Activated T-helper 2 cell treated with anti-CD3 and anti-CD28 coated beads, Interferon-gamma antibody, Interleukin-2, Interleukin-4, amounts not matched to agents 10 μg/mL and 5 μg/mL and 100 μg/mL, durations not matched to agents 14 hours and 24 hours and 36 hours (primary cell): ENCODE measurements at regions not wholly inside any gene's neighbourhood (a gene's known extent, or its start where the extent isn't known, plus 50 kb on each side); places are given as distances from the start of the nearest gene placed in this dataset.
"Not testable (repeated sequence)": the region's sequence is repeated elsewhere in the genome, so short reads cannot be mapped to it uniquely, and the experiment has no call there.

Experiments
- DNase-seq: peaks from one replicate; pipeline ENCODE4 v3.0.0; 2021; ENCODE audit warnings: low spot score
- H3K27ac Mint-ChIP-seq: one replicate; pipeline ENCODE4 v1.8.0; 2021; ENCODE audit warnings: mixed read lengths
- H3K27me3 Mint-ChIP-seq: one replicate; pipeline ENCODE4 v1.8.0; 2021; ENCODE audit warnings: low read depth, mixed read lengths
- H3K36me3 Mint-ChIP-seq: one replicate; pipeline ENCODE4 v1.8.0; 2021; ENCODE audit warnings: low read depth, mixed read lengths
- H3K4me1 Mint-ChIP-seq: one replicate; pipeline ENCODE4 v1.8.0; 2021; ENCODE audit warnings: low read depth, mixed read lengths
- H3K4me3 Mint-ChIP-seq: one replicate; pipeline ENCODE4 v1.8.0; 2021; ENCODE audit warnings: low read depth, mild to moderate bottlenecking, moderate library complexity, mixed read lengths
- H3K9me3 Mint-ChIP-seq: one replicate; pipeline ENCODE4 v1.8.0; 2021; ENCODE audit warnings: mixed read lengths
- intact Hi-C: fragments of 100-400 bp; cut with micrococcal nuclease; formaldehyde crosslinking; loops from one replicate; pipeline ENCODE4 v1.15.1; 2023

- Mint-ChIP-seq H3K36me3 (no peaks in the 10 kb centered on the region), H3K27ac (no peak overlapping the region), H3K4me1 (no peaks in the 10 kb centered on the region), H3K9me3 (no peaks in the 10 kb centered on the region), H3K27me3 (peaks cover 13% of the 10 kb centered on the region), H3K4me3 (no peak overlapping the region)
- intact Hi-C loops: no loop called here
- DNase-seq: no peak
Measured at GRCh38 chr3:186444974-186445373, 82.9 kb upstream of the DGKG start.

GRCh38 chr3:186444288-186444687 lies 82.3 kb upstream of the DGKG start:
- H3K27ac Mint-ChIP-seq: no peak overlapping the region
- peaks cover 13% of the 10 kb centered on the region for H3K27me3 Mint-ChIP-seq
- no peaks in the 10 kb centered on the region for H3K4me1 Mint-ChIP-seq
- intact Hi-C loops: no loop called here
- no peak overlapping the region for H3K4me3 Mint-ChIP-seq
- H3K9me3 Mint-ChIP-seq: no peaks in the 10 kb centered on the region
- no peaks in the 10 kb centered on the region for H3K36me3 Mint-ChIP-seq
- no peak for DNase-seq

- DNase-seq, H3K27ac Mint-ChIP-seq, H3K4me1 Mint-ChIP-seq, intact Hi-C loops, H3K9me3 Mint-ChIP-seq, H3K36me3 Mint-ChIP-seq, H3K4me3 Mint-ChIP-seq: not testable (repeated sequence)
- peaks cover 14% of the 10 kb centered on the region for H3K27me3 Mint-ChIP-seq
Measured at GRCh38 chr3:186442979-186443378, 80.9 kb upstream of the DGKG start.

GRCh38 chr3:186442162-186442561 lies 80.1 kb upstream of the DGKG start:
- H3K27ac Mint-ChIP-seq: no peak overlapping the region
- intact Hi-C loops: no loop called here
- DNase-seq: no peak
- no peaks in the 10 kb centered on the region for H3K9me3 Mint-ChIP-seq
- no peak overlapping the region for H3K4me3 Mint-ChIP-seq
- no peaks in the 10 kb centered on the region for H3K4me1 Mint-ChIP-seq
- no peaks in the 10 kb centered on the region for H3K36me3 Mint-ChIP-seq
- peaks cover 10% of the 10 kb centered on the region for H3K27me3 Mint-ChIP-seq

- no peak overlapping the region for H3K4me3 Mint-ChIP-seq
- intact Hi-C loops: no loop called here
- DNase-seq: no peak
- no peaks in the 10 kb centered on the region for H3K9me3 Mint-ChIP-seq
- H3K27ac Mint-ChIP-seq: no peak overlapping the region
- H3K4me1 Mint-ChIP-seq: no peaks in the 10 kb centered on the region
- H3K36me3 Mint-ChIP-seq: no peaks in the 10 kb centered on the region
- H3K27me3 Mint-ChIP-seq: peaks cover 8% of the 10 kb centered on the region
Measured at GRCh38 chr3:186440891-186441290, 78.9 kb upstream of the DGKG start.

GRCh38 chr3:186439725-186440124 lies 77.7 kb upstream of the DGKG start:
- Mint-ChIP-seq H3K9me3 (no peaks in the 10 kb centered on the region), H3K4me1 (no peaks in the 10 kb centered on the region), H3K36me3 (no peaks in the 10 kb centered on the region), H3K4me3 (no peak overlapping the region), H3K27me3 (peaks cover 5% of the 10 kb centered on the region), H3K27ac (no peak overlapping the region)
- intact Hi-C loops: no loop called here
- no peak for DNase-seq

- H3K4me1 Mint-ChIP-seq, DNase-seq, H3K27me3 Mint-ChIP-seq, H3K36me3 Mint-ChIP-seq, intact Hi-C loops, H3K9me3 Mint-ChIP-seq, H3K4me3 Mint-ChIP-seq, H3K27ac Mint-ChIP-seq: not testable (repeated sequence)
Measured at GRCh38 chr3:186435332-186435731, 73.3 kb upstream of the DGKG start.

- DNase-seq: no peak
- Mint-ChIP-seq H3K9me3 (no peaks in the 10 kb centered on the region), H3K27me3 (peaks cover 3% of the 10 kb centered on the region), H3K4me1 (no peaks in the 10 kb centered on the region), H3K27ac (no peak overlapping the region), H3K4me3 (no peak overlapping the region), H3K36me3 (no peaks in the 10 kb centered on the region)
- intact Hi-C loops: no loop called here
Measured at GRCh38 chr3:186432944-186433732, 71.1 kb upstream of the DGKG start.

GRCh38 chr3:186432189-186432588 lies 70.2 kb upstream of the DGKG start:
- no peak for DNase-seq

GRCh38 chr3:186427627-186428281 lies 65.7 kb upstream of the DGKG start:
- no peak for DNase-seq
- intact Hi-C loops: no loop called here
- no peaks in the 10 kb centered on the region for H3K27me3 Mint-ChIP-seq
- no peaks in the 10 kb centered on the region for H3K4me1 Mint-ChIP-seq
- no peaks in the 10 kb centered on the region for H3K9me3 Mint-ChIP-seq
- H3K27ac Mint-ChIP-seq: no peak overlapping the region
- no peak overlapping the region for H3K4me3 Mint-ChIP-seq
- H3K36me3 Mint-ChIP-seq: no peaks in the 10 kb centered on the region

More at GRCh38 chr3:186432189-186432588, 70.2 kb upstream of the DGKG start:
- H3K36me3 Mint-ChIP-seq: no peaks in the 10 kb centered on the region
- no peak overlapping the region for H3K27ac Mint-ChIP-seq
- intact Hi-C loops: no loop called here
- peaks cover 3% of the 10 kb centered on the region for H3K27me3 Mint-ChIP-seq
- no peaks in the 10 kb centered on the region for H3K4me1 Mint-ChIP-seq
- H3K4me3 Mint-ChIP-seq: no peak overlapping the region
- H3K9me3 Mint-ChIP-seq: no peaks in the 10 kb centered on the region

- H3K4me3 Mint-ChIP-seq: no peak overlapping the region
- no peaks in the 10 kb centered on the region for H3K36me3 Mint-ChIP-seq
- DNase-seq: no peak
- no peaks in the 10 kb centered on the region for H3K9me3 Mint-ChIP-seq
- H3K27ac Mint-ChIP-seq: no peak overlapping the region
- H3K27me3 Mint-ChIP-seq: no peaks in the 10 kb centered on the region
- intact Hi-C loops: no loop called here
- H3K4me1 Mint-ChIP-seq: no peaks in the 10 kb centered on the region
Measured at GRCh38 chr3:186425788-186426730, 64.0 kb upstream of the DGKG start.

- H3K4me3 Mint-ChIP-seq: no peak overlapping the region
- peaks cover 4% of the 10 kb centered on the region for H3K4me1 Mint-ChIP-seq
- H3K36me3 Mint-ChIP-seq: no peaks in the 10 kb centered on the region
- intact Hi-C loops: no loop called here
- DNase-seq: no peak
- H3K9me3 Mint-ChIP-seq: no peaks in the 10 kb centered on the region
- no peaks in the 10 kb centered on the region for H3K27me3 Mint-ChIP-seq
- H3K27ac Mint-ChIP-seq: no peak overlapping the region
Measured at GRCh38 chr3:186421946-186422345, 59.9 kb upstream of the DGKG start.
